ENCODE measurements at regions not wholly inside any gene's neighbourhood (a gene's known extent, or its start where the extent isn't known, plus 50 kb on each side); places are given as distances from the start of the nearest gene placed in this dataset.

DNA sequence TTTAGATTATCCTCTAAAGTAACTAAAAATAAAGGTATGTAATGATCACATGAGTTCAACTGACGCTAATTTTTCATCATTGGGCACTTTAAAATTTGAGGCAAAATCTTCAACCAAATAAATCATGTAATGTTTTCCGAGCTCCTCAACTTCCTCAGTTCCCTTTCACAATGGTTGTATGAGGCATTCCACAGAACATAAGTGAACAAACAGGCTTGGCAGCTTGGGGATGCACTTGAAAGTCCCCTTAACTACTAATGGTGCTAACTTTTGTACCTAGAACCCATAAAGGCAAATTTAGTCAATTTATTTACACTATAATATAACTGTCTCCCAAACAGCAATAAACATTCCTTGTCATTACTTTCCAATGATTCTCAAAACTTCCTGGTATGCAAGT, 1137.9 kb downstream of the ROBO2 start:
- Mint-ChIP-seq H3K4me1 (ENCODE audit: low read depth, unreplicated experiment) (no peaks in the 10 kb centered on the region), H3K27me3 (ENCODE audit: unreplicated experiment) (no peaks in the 10 kb centered on the region), H3K27ac (ENCODE audit: unreplicated experiment) (no peak overlapping the region), H3K36me3 (ENCODE audit: unreplicated experiment) (no peaks in the 10 kb centered on the region), H3K4me3 (ENCODE audit: unreplicated experiment) (no peak overlapping the region), H3K9me3 (ENCODE audit: unreplicated experiment) (no peaks in the 10 kb centered on the region)
- no peak for DNase-seq
- TF ChIP-seq CTCF (IDR thresholded peaks at IDR 0.05; ENCODE audit: partially characterized antibody, unreplicated experiment), result no peak

DNA sequence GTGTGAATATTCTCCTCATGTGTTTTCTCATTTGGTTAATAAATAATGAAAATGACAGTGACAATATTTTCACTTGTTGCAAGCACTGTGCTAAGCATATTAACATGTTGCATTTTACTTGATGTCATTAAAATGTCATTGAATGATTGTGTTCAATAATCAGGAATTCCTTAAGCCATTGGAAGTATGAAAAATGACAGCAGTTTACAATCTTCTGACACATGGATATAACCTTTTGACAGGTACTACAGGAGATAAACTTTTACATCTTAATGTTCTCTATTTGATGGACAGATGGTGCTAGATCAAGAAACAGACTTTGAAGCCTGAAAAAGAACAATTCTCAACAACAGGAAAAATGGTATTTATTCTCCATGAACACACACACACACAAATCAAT, 1138.3 kb downstream of the ROBO2 start:
- Mint-ChIP-seq H3K36me3 (ENCODE audit: unreplicated experiment) (no peaks in the 10 kb centered on the region), H3K9me3 (ENCODE audit: unreplicated experiment) (no peaks in the 10 kb centered on the region), H3K4me1 (ENCODE audit: low read depth, unreplicated experiment) (no peaks in the 10 kb centered on the region), H3K27me3 (ENCODE audit: unreplicated experiment) (no peaks in the 10 kb centered on the region), H3K27ac (ENCODE audit: unreplicated experiment) (no peak overlapping the region), H3K4me3 (ENCODE audit: unreplicated experiment) (no peak overlapping the region)
- TF ChIP-seq CTCF (IDR thresholded peaks at IDR 0.05; ENCODE audit: partially characterized antibody, unreplicated experiment), result no peak
- no peak for DNase-seq

DNA sequence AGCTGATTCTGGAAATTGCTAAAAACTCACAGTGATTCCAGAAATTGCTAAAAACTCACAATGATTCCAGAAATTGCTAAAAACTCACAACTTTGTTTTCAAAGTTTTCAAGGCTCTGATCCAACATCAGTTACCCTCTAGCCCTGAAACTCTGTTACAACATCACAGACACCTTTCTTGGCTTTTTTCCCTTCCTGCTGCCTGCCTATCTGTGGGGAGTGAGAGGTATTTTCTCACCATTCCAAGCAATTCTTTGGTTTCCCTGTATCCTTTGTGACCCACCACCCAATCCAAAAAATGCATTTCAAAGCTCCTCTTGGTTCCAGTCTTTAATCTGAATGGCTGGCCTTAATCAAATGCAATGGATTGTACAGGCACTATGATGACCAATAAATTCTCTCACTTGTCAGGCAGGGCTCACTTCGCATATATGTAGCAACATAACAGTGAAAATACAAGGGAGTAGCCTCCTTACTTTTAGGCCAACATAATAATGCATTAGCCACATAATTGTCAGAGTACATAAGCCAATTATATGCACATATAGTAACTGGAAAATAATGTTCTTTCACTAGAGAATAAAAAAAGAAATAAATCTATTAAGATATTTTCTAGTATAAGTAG, 1139.0 kb downstream of the ROBO2 start:
- H3K36me3 Mint-ChIP-seq (ENCODE audit: unreplicated experiment), result no peaks in the 10 kb centered on the region
- H3K4me1 Mint-ChIP-seq (ENCODE audit: low read depth, unreplicated experiment), result no peaks in the 10 kb centered on the region
- no peak for DNase-seq
- no peak overlapping the region for H3K4me3 Mint-ChIP-seq (ENCODE audit: unreplicated experiment)
- no peaks in the 10 kb centered on the region for H3K27me3 Mint-ChIP-seq (ENCODE audit: unreplicated experiment)
- no peak overlapping the region for H3K27ac Mint-ChIP-seq (ENCODE audit: unreplicated experiment)
- no peaks in the 10 kb centered on the region for H3K9me3 Mint-ChIP-seq (ENCODE audit: unreplicated experiment)
- TF ChIP-seq CTCF (IDR thresholded peaks at IDR 0.05; ENCODE audit: partially characterized antibody, unreplicated experiment), result no peak

GRCh38 chr3:78183906-78184599, 1144.2 kb downstream of the ROBO2 start:
- Mint-ChIP-seq H3K4me3 (ENCODE audit: unreplicated experiment) (no peak overlapping the region), H3K4me1 (ENCODE audit: low read depth, unreplicated experiment) (no peaks in the 10 kb centered on the region), H3K27me3 (ENCODE audit: unreplicated experiment) (no peaks in the 10 kb centered on the region), H3K9me3 (ENCODE audit: unreplicated experiment) (no peaks in the 10 kb centered on the region), H3K27ac (ENCODE audit: unreplicated experiment) (no peak overlapping the region), H3K36me3 (ENCODE audit: unreplicated experiment) (no peaks in the 10 kb centered on the region)
- TF ChIP-seq CTCF (IDR thresholded peaks at IDR 0.05; ENCODE audit: partially characterized antibody, unreplicated experiment), result no peak
- no peak for DNase-seq

- Mint-ChIP-seq H3K36me3 (ENCODE audit: unreplicated experiment) (peaks cover 6% of the 10 kb centered on the region), H3K4me3 (ENCODE audit: unreplicated experiment) (no peak overlapping the region), H3K27ac (ENCODE audit: unreplicated experiment) (peak overlapping the region; percentile 2), H3K9me3 (ENCODE audit: unreplicated experiment) (no peaks in the 10 kb centered on the region), H3K4me1 (ENCODE audit: low read depth, unreplicated experiment) (no peaks in the 10 kb centered on the region), H3K27me3 (ENCODE audit: unreplicated experiment) (no peaks in the 10 kb centered on the region)
- TF ChIP-seq CTCF (IDR thresholded peaks at IDR 0.05; ENCODE audit: partially characterized antibody, unreplicated experiment), result no peak
- DNase-seq, result no peak
These were observed 1146.5 kb downstream of the ROBO2 start for GRCh38 chr3:78186404-78186803.
